HG03439 (cell line): ENCODE measurements at regions not wholly inside any gene's neighbourhood (a gene's known extent, or its start where the extent isn't known, plus 50 kb on each side); places are given as distances from the start of the nearest gene placed in this dataset.

Experiments
- ATAC-seq: cut with Tn5 transposase; IDR thresholded peaks from one replicate; pipeline ENCODE4 v1.9.1; 2021; ENCODE audit warnings: mild to moderate bottlenecking, moderate library complexity; ENCODE audit not compliant: unreplicated experiment

DNA sequence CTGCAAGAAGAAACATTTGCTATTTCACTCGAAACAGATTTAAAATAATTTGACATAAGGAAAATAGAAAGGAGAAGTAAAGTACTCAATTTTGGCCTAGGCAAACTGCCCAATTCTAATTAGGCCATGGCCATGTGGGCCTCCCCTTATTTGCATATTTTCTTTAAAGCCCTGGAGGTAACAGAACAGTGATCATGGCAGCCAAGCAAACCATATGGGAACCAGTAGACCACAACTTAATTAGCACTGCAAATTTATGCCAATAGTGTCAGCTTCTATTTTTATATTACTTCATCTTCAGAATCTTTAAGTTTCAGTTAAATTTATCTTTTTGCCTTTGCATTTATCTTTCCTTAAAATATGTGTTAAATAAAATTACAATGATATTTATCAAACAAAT lies 63.3 kb upstream of the THSD7A start:
- no peak for ATAC-seq

DNA sequence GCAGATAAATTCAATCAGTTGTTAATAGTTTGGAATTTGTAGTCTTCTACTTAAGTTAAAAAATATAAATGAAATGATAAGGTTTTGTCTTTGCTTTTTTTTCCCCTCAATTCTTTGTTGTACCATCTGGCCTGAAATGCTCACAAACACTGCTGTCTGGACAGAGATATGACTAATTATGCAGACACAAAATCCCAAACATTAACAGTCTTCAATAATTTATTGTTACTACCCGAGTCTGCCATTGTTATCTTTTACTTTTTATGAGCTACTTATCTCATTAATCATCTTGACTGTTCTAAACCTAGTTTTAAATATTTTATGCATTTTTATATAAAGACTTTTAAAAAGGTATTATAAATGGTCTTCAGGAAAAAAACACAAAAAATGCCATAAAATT lies 64.7 kb upstream of the THSD7A start:
- no peak for ATAC-seq

DNA sequence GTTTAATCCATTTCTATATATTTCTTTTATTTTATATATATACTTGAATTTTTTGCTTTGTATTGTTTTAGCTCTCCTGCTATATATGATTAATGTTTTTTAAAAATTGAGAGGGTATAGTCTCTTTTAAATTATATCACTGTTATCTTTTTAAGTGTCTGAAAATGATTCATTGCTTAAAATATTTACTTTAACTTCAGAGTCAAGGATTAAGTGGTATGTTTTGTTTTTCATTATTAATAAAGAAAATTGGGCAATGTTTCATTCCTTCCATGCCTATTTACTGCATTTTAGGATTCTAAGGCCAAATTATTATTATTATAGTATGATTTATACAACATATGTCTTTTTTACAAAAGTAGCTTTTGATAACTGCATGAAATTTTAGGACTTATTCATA lies 67.2 kb upstream of the THSD7A start:
- no peak for ATAC-seq

- no peak for ATAC-seq
Observed at GRCh38 chr7:11910253-11910652, 78.3 kb upstream of the THSD7A start.

GRCh38 chr7:11911900-11912299 lies 79.9 kb upstream of the THSD7A start:
- no peak for ATAC-seq

- ATAC-seq: no peak
Observed at GRCh38 chr7:11914645-11915044, 82.6 kb upstream of the THSD7A start.

GRCh38 chr7:11923376-11923930 lies 91.5 kb upstream of the THSD7A start:
- ATAC-seq: no peak

DNA sequence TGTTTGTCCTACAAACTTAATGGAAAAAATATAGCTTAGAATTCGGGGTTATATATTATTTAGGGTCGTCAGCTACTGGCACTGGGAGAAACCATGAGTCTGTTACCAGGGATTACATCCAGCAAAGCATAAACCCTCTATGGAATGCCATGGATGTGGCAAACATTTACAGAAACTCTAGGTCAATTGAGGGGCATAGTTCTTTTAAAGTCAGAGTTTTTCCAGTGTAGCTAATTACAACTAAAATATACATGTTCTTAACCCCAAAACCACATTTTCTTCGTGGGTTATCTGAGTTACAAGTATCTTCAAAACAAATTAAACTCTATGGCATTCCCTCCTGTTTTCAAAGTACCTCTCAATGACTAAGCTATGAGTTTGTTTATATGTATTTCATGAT lies 99.3 kb upstream of the THSD7A start:
- ATAC-seq: no peak

DNA sequence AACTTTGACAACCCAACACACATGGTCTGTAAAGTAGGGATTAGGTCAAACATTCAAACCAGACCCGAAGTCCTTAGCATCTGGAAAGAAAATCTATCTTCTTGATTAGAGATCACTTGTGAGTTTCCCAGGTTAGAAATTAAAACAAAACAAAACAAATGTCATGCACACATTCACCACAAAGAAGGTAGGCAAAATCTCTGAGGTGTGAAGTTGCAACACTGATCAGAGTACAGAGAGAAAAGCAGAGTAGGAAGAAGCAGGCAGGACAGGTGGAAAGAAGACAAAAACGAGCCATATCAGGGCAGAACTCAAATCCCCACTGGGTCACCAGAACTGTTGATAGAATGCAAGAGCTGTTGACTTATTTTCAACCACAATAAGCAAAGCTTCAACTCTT lies 102.8 kb upstream of the THSD7A start:
- no peak for ATAC-seq

- ATAC-seq: no peak
Observed at GRCh38 chr7:11935905-11936304, 103.9 kb upstream of the THSD7A start.

DNA sequence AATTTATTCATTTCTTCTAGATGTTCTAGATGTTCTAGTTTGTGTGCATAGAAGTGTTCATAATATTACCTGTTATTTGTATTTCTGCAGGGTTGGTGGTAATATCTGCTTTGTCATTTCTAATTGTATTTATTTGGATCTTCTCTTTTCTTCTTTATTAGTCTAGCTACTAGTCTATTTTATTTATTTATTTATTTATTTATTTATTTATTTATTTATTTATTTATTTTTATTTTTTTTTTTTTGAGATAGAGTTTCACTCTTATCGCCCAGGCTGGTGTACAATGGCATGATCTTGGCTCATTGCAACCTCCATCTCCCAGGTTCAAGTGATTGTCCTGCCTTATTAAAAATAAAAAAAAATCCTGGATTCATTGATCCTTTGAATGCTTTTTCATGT lies 114.8 kb upstream of the THSD7A start:
- ATAC-seq: no peak

- ATAC-seq: no peak
Observed at GRCh38 chr7:11950281-11950680, 118.3 kb upstream of the THSD7A start.

- ATAC-seq: no peak
Observed at GRCh38 chr7:11950942-11951341, 118.9 kb upstream of the THSD7A start.

DNA sequence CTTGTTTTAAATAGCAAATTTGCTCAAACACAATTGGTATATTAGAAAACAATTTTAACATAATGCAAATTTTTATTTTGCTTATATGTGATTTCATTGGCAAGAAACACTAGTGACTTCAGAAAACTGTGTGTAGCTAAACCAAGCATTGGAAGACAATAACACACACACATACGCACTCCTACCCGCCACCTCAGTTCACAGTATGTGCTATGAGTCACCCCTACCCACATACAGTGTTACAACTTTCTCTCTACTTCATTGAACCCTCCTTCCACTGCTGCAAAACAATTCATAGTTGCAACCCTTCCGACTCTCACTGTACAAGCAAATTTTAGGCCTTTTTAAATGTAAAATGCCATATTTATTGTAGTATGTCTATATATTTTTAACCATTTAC lies 119.9 kb upstream of the THSD7A start:
- ATAC-seq: no peak

GRCh38 chr7:11952972-11953371 lies 121.0 kb upstream of the THSD7A start:
- ATAC-seq: no peak

- no peak for ATAC-seq
Observed at GRCh38 chr7:11956991-11957390, 125.0 kb upstream of the THSD7A start.

DNA sequence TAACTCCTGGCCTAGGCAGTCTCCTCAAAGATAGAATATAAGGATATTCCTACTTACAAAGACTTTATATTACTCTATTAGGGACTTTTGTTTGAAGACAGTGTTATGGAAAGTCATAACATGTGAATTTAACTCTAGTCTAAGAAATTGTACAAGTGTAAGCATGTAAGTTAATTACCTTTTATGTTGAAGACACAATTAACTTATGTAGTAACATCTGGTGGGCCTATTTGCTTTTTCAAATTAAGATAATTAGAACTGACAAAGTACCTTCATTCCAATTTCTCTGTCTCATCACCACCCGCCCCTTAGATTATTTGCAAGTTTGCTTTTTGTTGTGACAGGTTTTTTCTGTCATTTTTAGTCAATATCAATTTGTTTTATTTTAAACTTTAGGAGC lies 126.0 kb upstream of the THSD7A start:
- no peak for ATAC-seq

DNA sequence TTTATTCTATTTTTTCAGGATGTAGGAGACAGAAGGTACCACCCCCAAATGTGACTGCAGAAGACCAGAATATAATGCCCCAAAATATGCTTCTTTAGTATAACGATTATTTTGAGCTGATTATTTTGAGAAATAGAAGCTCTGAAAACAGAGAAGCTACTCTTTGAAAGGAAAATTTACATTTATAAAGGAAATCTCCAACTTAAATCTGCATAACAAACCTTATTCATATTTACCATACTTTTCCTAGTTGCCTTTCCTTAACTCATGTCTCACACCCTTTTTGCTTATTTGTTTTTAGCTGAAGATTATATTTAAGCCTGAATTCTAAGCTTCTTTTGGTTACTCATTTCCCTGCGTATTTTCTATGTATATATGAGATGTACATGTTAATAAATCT lies 127.1 kb upstream of the THSD7A start:
- no peak for ATAC-seq

- no peak for ATAC-seq
Observed at GRCh38 chr7:11960621-11961020, 128.6 kb upstream of the THSD7A start.

DNA sequence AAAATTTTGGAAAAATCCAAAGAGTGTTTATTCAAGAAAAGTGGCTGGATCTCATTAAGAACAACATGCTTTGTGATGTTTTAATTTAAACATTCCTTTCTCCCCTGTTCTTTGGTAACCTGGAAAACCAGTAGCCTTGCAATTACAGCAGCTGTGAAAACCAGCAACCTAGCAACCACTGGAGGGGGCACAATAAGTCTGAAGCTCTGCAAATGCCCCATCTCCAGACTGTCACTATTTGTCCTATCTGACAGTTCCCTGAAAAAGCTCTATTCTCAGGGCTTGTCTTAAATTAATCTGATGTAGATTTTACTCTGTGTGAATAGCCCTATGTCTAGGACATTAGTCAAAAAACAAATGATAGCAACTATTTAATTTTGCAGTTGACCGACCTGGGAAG lies 137.6 kb upstream of the THSD7A start:
- no peak for ATAC-seq

DNA sequence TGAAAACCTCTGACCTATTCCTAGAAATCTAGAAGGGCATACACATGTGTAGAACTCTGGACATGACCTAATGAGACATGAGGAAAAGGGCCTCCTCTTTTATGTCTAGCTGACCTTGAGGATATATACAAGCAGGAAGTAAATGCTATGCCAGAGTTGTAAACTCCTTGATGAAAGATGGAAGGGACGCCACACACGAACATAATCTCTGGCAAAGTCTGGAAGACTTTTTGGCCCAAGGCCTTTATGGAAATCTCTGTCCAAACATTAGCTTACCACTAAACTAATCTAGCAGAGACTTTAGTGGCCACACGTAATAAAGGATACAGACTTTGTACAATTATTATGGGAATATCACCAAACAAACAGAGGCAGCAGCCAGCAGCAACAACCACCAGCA lies 138.1 kb upstream of the THSD7A start:
- ATAC-seq: no peak

DNA sequence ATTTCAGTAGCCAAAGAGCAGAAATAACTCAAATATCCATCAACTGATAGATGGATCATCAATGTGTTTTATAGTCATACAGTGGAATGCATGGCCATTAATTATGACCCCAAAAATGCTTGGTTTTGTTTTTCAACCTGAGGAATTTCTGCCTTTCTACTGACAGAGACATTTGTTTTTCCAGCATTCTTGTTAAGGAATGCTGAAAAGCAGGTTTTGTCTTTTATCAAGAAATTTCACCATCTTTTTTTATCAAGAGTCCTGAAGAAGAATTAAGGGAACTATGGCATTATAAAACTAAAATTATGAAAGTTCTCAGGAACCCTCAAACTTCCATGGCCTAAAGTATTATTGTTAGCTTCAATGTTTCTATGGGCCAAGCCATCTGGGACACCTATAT lies 153.4 kb upstream of the THSD7A start:
- no peak for ATAC-seq

GRCh38 chr7:11985971-11986370 lies 154.0 kb upstream of the THSD7A start:
- no peak for ATAC-seq

GRCh38 chr7:11988186-11988585 lies 156.2 kb upstream of the THSD7A start:
- ATAC-seq: no peak
